ENCODE measurements at regions not wholly inside any gene's neighbourhood (a gene's known extent, or its start where the extent isn't known, plus 50 kb on each side); places are given as distances from the start of the nearest gene placed in this dataset.
"Not testable (repeated sequence)": the region's sequence is repeated elsewhere in the genome, so short reads cannot be mapped to it uniquely, and the experiment has no call there.

GRCh38 chr9:29126783-29127182 lies 1553.5 kb upstream of the C9orf72 start:
- FAIRE-seq (no peak), DNase-seq (ENCODE audit: insufficient read length, low spot score) (no peak)
- TF ChIP-seq POLR2A (IDR thresholded peaks at IDR 0.05; ENCODE audit: low read depth, low read length) = no peak

GRCh38 chr9:29129763-29130162 lies 1556.5 kb upstream of the C9orf72 start:
- no peak for FAIRE-seq
- no peak for TF ChIP-seq POLR2A (IDR thresholded peaks at IDR 0.05; ENCODE audit: low read depth, low read length)
- no peak for DNase-seq (ENCODE audit: insufficient read length, low spot score)

- no peak for TF ChIP-seq POLR2A (IDR thresholded peaks at IDR 0.05; ENCODE audit: low read depth, low read length)
- FAIRE-seq (no peak), DNase-seq (ENCODE audit: insufficient read length, low spot score) (no peak)
Measured at GRCh38 chr9:29144476-29144875, 1571.2 kb upstream of the C9orf72 start.

GRCh38 chr9:29150606-29151005 lies 1577.3 kb upstream of the C9orf72 start:
- DNase-seq (ENCODE audit: insufficient read length, low spot score) = no peak
- FAIRE-seq = peak; percentile 75
- no peak for TF ChIP-seq POLR2A (IDR thresholded peaks at IDR 0.05; ENCODE audit: low read depth, low read length)

GRCh38 chr9:29160763-29161353 lies 1587.6 kb upstream of the C9orf72 start:
- no peak for TF ChIP-seq POLR2A (IDR thresholded peaks at IDR 0.05; ENCODE audit: low read depth, low read length)
- DNase-seq (ENCODE audit: insufficient read length, low spot score) (no peak), FAIRE-seq (no peak)

- DNase-seq (ENCODE audit: insufficient read length, low spot score) (no peak), FAIRE-seq (peak; percentile 15)
- no peak for TF ChIP-seq POLR2A (IDR thresholded peaks at IDR 0.05; ENCODE audit: low read depth, low read length)
Measured at GRCh38 chr9:29174136-29174535, 1600.9 kb upstream of the C9orf72 start.

GRCh38 chr9:29176231-29176630 lies 1603.0 kb upstream of the C9orf72 start:
- no peak for TF ChIP-seq POLR2A (IDR thresholded peaks at IDR 0.05; ENCODE audit: low read depth, low read length)
- DNase-seq (ENCODE audit: insufficient read length, low spot score) (no peak), FAIRE-seq (peak; percentile 50)

GRCh38 chr9:29176786-29177185 lies 1603.5 kb upstream of the C9orf72 start:
- no peak for TF ChIP-seq POLR2A (IDR thresholded peaks at IDR 0.05; ENCODE audit: low read depth, low read length)
- FAIRE-seq (no peak), DNase-seq (ENCODE audit: insufficient read length, low spot score) (no peak)

GRCh38 chr9:29183971-29184370 lies 1610.7 kb upstream of the C9orf72 start:
- no peak for FAIRE-seq
- TF ChIP-seq POLR2A (IDR thresholded peaks at IDR 0.05; ENCODE audit: low read depth, low read length) = no peak
- DNase-seq (ENCODE audit: insufficient read length, low spot score) = no peak

- FAIRE-seq; DNase-seq (ENCODE audit: insufficient read length, low spot score): not testable (repeated sequence)
Measured at GRCh38 chr9:29188771-29189170, 1615.5 kb upstream of the C9orf72 start.

- FAIRE-seq; DNase-seq (ENCODE audit: insufficient read length, low spot score): not testable (repeated sequence)
Measured at GRCh38 chr9:29189221-29189620, 1615.9 kb upstream of the C9orf72 start.

GRCh38 chr9:29198861-29199260 lies 1625.6 kb upstream of the C9orf72 start:
- FAIRE-seq (no peak), DNase-seq (ENCODE audit: insufficient read length, low spot score) (no peak)
- TF ChIP-seq POLR2A (IDR thresholded peaks at IDR 0.05; ENCODE audit: low read depth, low read length) = no peak

GRCh38 chr9:29199975-29200374 lies 1626.7 kb upstream of the C9orf72 start:
- FAIRE-seq (no peak), DNase-seq (ENCODE audit: insufficient read length, low spot score) (no peak)
- TF ChIP-seq POLR2A (IDR thresholded peaks at IDR 0.05; ENCODE audit: low read depth, low read length) = no peak

- TF ChIP-seq POLR2A (IDR thresholded peaks at IDR 0.05; ENCODE audit: low read depth, low read length) = no peak
- DNase-seq (ENCODE audit: insufficient read length, low spot score) (no peak), FAIRE-seq (no peak)
Measured at GRCh38 chr9:29200650-29201049, 1627.4 kb upstream of the C9orf72 start.

GRCh38 chr9:29203244-29203930 lies 1630.1 kb upstream of the C9orf72 start:
- no peak for FAIRE-seq
- TF ChIP-seq POLR2A (IDR thresholded peaks at IDR 0.05; ENCODE audit: low read depth, low read length) = no peak
- no peak for DNase-seq (ENCODE audit: insufficient read length, low spot score)

Measured in H54 (cell line).